GM12878 (cell line): ENCODE measurements at regions not wholly inside any gene's neighbourhood (a gene's known extent, or its start where the extent isn't known, plus 50 kb on each side); places are given as distances from the start of the nearest gene placed in this dataset.

Experiments
- ATAC-seq: fragments of 200-7000 bp; cut with Tn5 transposase; 3 replicates; pipeline ENCODE4 v1.9.1; 2020; ENCODE audit warnings: mild to moderate bottlenecking, moderate library complexity
- BruUV-seq: library from RNA; stranded (reverse); fragments of 400-500 nt; replicated peaks from 2 replicates; lab custom pipeline; 2021; lab: Mats Ljungman, UMichigan
- CTCF ChIA-PET: fragments of 300-600 bp; sonication (Branson Sonifier 250); formaldehyde crosslinking; extraction: SDS; loops from one replicate; lab custom pipeline; 2021; ENCODE audit warnings: inconsistent platforms; lab: Yijun Ruan, JAX
- POLR2A ChIA-PET: fragments of 350-600 bp; formaldehyde crosslinking; extraction: SDS; loops from one replicate; lab custom pipeline; 2021; ENCODE audit warnings: inconsistent platforms; lab: Charles Lee
- RAD21 ChIA-PET: fragments of 300-600 bp; sonication (Branson Sonifier 250); formaldehyde crosslinking; loops from one replicate; lab custom pipeline; 2023; ENCODE audit warnings: antibody characterized with exemption; ENCODE audit not compliant: unreplicated experiment; lab: Charles Lee
- SMC1A ChIA-PET: fragments of 300-600 bp; sonication (Branson Sonifier 250); formaldehyde crosslinking; loops from one replicate; lab custom pipeline; 2023; ENCODE audit not compliant: unreplicated experiment, uncharacterized antibody; lab: Charles Lee
- DNase-seq: peaks from one replicate; pipeline ENCODE4 v3.0.0-alpha.2; 2011; ENCODE audit warnings: low read depth, low spot score
- FAIRE-seq: peaks from 3 replicates; lab custom pipeline; 2011; peaks lifted over from hg19 to GRCh38; lab: Jason Lieb, UNC
- H2AFZ ChIP-seq: 2 replicates; pipeline ENCODE4 v1.6.0; 2011; ENCODE audit warnings: low read depth, low read length, control low read depth; ENCODE audit not compliant: control insufficient read depth
- H3K27ac ChIP-seq: 2 replicates; pipeline ENCODE4 v1.5.1; 2011; ENCODE audit warnings: control low read depth; ENCODE audit not compliant: control insufficient read depth, insufficient read depth
- H3K27me3 ChIP-seq, 2 experiments: replicated peaks in 1 of 2; 2 replicates each; pipeline versions ENCODE4 v1.6.0 to v1.6.1; 2011; ENCODE audit warnings: low read length in 1 of 2; ENCODE audit not compliant: control insufficient read depth in 2 of 2, insufficient read depth in 2 of 2
- H3K36me3 ChIP-seq, 2 experiments: 2 replicates each; pipeline ENCODE4 v1.5.1; 2011; ENCODE audit warnings: low read length in 1 of 2; ENCODE audit not compliant: control insufficient read depth in 2 of 2, insufficient read depth in 2 of 2
- H3K4me1 ChIP-seq: 2 replicates; pipeline ENCODE4 v1.6.1; 2011; ENCODE audit warnings: mild to moderate bottlenecking, low read length, moderate library complexity, mixed read lengths; ENCODE audit not compliant: control insufficient read depth, insufficient read depth
- H3K4me2 ChIP-seq: 2 replicates; pipeline ENCODE4 v1.6.0; 2011; ENCODE audit warnings: control low read depth; ENCODE audit not compliant: control insufficient read depth, insufficient read depth
- H3K4me3 ChIP-seq: fragments of 200-600 bp; sonication (generic); 2 replicates; pipeline ENCODE4 v1.5.1; 2016
- H3K79me2 ChIP-seq: 2 replicates; pipeline ENCODE4 v1.6.0; 2011; ENCODE audit warnings: low read length; ENCODE audit not compliant: control insufficient read depth, insufficient read depth
- H3K9ac ChIP-seq: 2 replicates; pipeline ENCODE4 v1.8.0; 2011; ENCODE audit warnings: low read length, control low read depth, mixed read lengths; ENCODE audit not compliant: control insufficient read depth, insufficient read depth
- H3K9me3 ChIP-seq: replicated peaks from 3 replicates; pipeline ENCODE4 v1.5.1; 2011; ENCODE audit warnings: mild to moderate bottlenecking, low read length; ENCODE audit not compliant: control insufficient read depth, insufficient read depth
- H4K20me1 ChIP-seq: 2 replicates; pipeline ENCODE4 v1.6.0; 2011; ENCODE audit not compliant: control insufficient read depth, insufficient read depth
- ATF7 ChIP-seq: fragments of 450-650 bp; IDR thresholded peaks from 2 replicates; pipeline ENCODE4 v1.6.1; 2016; ENCODE audit warnings: low read depth, mild to moderate bottlenecking
- CHD1 ChIP-seq: IDR thresholded peaks from 2 replicates; pipeline ENCODE4 v1.6.1; 2012; ENCODE audit warnings: low read depth, low read length, improper control_type of control experiment
- DPF2 ChIP-seq: fragments of 450-650 bp; IDR thresholded peaks from 2 replicates; pipeline ENCODE4 v1.6.1; 2017; ENCODE audit warnings: mild to moderate bottlenecking
- JUNB ChIP-seq: IDR thresholded peaks from 2 replicates; pipeline ENCODE4 v1.6.1; 2016; ENCODE audit warnings: antibody characterized with exemption, mild to moderate bottlenecking
- KAT2A ChIP-seq: conservative IDR thresholded peaks from 2 replicates; pipeline ENCODE4 v1.6.1; 2011; ENCODE audit warnings: low read depth, low read length; ENCODE audit not compliant: control insufficient read depth
- NBN ChIP-seq: fragments of 450-650 bp; IDR thresholded peaks from 2 replicates; pipeline ENCODE4 v1.6.1; 2016
- NFYB ChIP-seq: IDR thresholded peaks from 2 replicates; pipeline ENCODE4 v1.6.1; 2011; ENCODE audit warnings: low read depth, mild to moderate bottlenecking, low read length, improper control_type of control experiment, moderate library complexity; ENCODE audit not compliant: insufficient read depth
- PRDM15 ChIP-seq: fragments of 450-650 bp; formaldehyde crosslinking; IDR thresholded peaks from 2 replicates; pipeline ENCODE4 v1.4.0; 2020; ENCODE audit warnings: mild to moderate bottlenecking, moderate library complexity
- REST ChIP-seq: IDR thresholded peaks from 2 replicates; pipeline ENCODE4 v1.6.1; 2012; ENCODE audit warnings: mild to moderate bottlenecking, low read depth, low read length
- SREBF2 ChIP-seq: IDR thresholded peaks from 2 replicates; pipeline ENCODE4 v1.6.1; 2012; ENCODE audit warnings: mild to moderate bottlenecking, low read length
- SRF ChIP-seq, 2 experiments: IDR thresholded peaks; 2 replicates each; pipeline ENCODE4 v1.6.1; 2011; ENCODE audit warnings: low read depth in 2 of 2, low read length in 2 of 2, mild to moderate bottlenecking in 1 of 2, moderate library complexity in 1 of 2
- STAT3 ChIP-seq: IDR thresholded peaks from 2 replicates; pipeline ENCODE4 v1.6.1; 2011; ENCODE audit warnings: low read depth, low read length, improper control_type of control experiment
- WGBS: methylation state at CpG from one replicate; pipeline ENCODE4 v1.1.6; 2016; ENCODE audit warnings: low lambda C conversion rate; ENCODE audit not compliant: insufficient replicate concordance, insufficient coverage; ENCODE audit errors: missing lambda C conversion rate; 5-methylcytosine and 5-hydroxymethylcytosine counted together
- in situ Hi-C: fragments of 300-500 bp; cut with MboI; formaldehyde crosslinking; loops from 9 replicates; pipeline ENCODE4 v1.14.3; 2018; ENCODE audit warnings: mixed read lengths
- intact Hi-C: fragments of 100-400 bp; cut with micrococcal nuclease; formaldehyde crosslinking; loops from one replicate; pipeline ENCODE4 v1.14.2; 2022; ENCODE audit not compliant: unreplicated experiment

GRCh38 chr10:78691301-78692030 is 377.3 kb upstream of the ZMIZ1 start:
- TF ChIP-seq KAT2A (no peak), DPF2 (no peak), STAT3 (no peak)
- Histone ChIP-seq H3K4me2 (no peak overlapping the region), H3K9me3 (no peaks in the 10 kb centered on the region), H3K4me3 (no peak overlapping the region), H3K27ac (no peak overlapping the region), H3K36me3 (no peaks in the 10 kb centered on the region), H3K4me1 (no peaks in the 10 kb centered on the region), H4K20me1 (no peaks in the 10 kb centered on the region), H3K9ac (no peak overlapping the region), H3K27me3 (no peaks in the 10 kb centered on the region; a peak in 1 of 4 replicates), H2AFZ (no peak overlapping the region), H3K79me2 (no peaks in the 10 kb centered on the region)
- ChIA-PET RAD21 (no interaction called here), POLR2A (no interaction called here), SMC1A (no interaction called here), CTCF (no interaction called here)
- ATAC-seq (no peak), FAIRE-seq (no peak), DNase-seq (no peak)
- BruUV-seq: no TSS peak
- intact Hi-C loops: no loop called here
- WGBS: 13% methylated on average over 4 of the region's 4 CpGs
- in situ Hi-C loops: no loop called here

DNA sequence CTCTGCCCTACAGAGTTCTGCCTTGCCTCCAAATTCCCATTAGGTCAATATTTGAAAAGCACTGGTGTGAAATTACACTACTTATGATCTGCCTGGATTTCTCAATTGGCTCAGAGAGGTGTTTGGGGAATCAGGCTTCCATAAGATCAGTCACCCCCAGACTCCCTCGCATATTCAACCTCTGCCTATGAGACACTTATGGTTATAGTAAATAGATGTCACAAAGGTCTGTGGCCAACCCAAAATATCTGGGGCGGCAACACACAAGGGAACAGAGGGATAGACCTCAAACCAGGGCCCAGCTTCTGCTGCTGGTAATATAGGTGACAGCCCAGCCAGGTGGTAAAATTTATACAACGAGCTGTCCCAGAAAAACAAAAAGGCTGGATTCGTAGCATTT is 376.7 kb upstream of the ZMIZ1 start:
- no peak overlapping the region for H3K9ac ChIP-seq
- ChIA-PET SMC1A (no interaction called here), RAD21 (no interaction called here), POLR2A (no interaction called here), CTCF (no interaction called here)
- no peak for FAIRE-seq
- no peak overlapping the region for H2AFZ ChIP-seq
- no peaks in the 10 kb centered on the region for H3K36me3 ChIP-seq
- H4K20me1 ChIP-seq: no peaks in the 10 kb centered on the region
- H3K27me3 ChIP-seq: no peaks in the 10 kb centered on the region; a peak in 1 of 4 replicates
- DNase-seq: no peak
- no peaks in the 10 kb centered on the region for H3K9me3 ChIP-seq
- no peaks in the 10 kb centered on the region for H3K79me2 ChIP-seq
- ATAC-seq: no peak
- intact Hi-C loops (no loop called here), in situ Hi-C loops (no loop called here)
- H3K4me3 ChIP-seq: no peak overlapping the region
- WGBS: 28% methylated on average over 4 of the region's 4 CpGs
- H3K4me1 ChIP-seq: no peaks in the 10 kb centered on the region
- TF ChIP-seq SREBF2 (no peak), REST (no peak), CHD1 (no peak), PRDM15 (CRISPR knock-in tag) (no peak), SRF (IDR thresholded peaks at IDR 0.05; ENCODE audit: low read depth in 2 of 2, low read length in 2 of 2) (no peak), ATF7 (no peak), NBN (no peak), NFYB (no peak), JUNB (no peak)
- no peak overlapping the region for H3K4me2 ChIP-seq
- BruUV-seq: no TSS peak
- no peak overlapping the region for H3K27ac ChIP-seq
